Lower leg skin (tissue), 4 donors: ENCODE measurements at regions not wholly inside any gene's neighbourhood (a gene's known extent, or its start where the extent isn't known, plus 50 kb on each side); places are given as distances from the start of the nearest gene placed in this dataset.

Experiments used
- DNase-seq, 2 donors: peaks; one replicate each; pipeline ENCODE4 v3.0.0-alpha.2; 2019; ENCODE audit warnings: low spot score in 2 of 2
- H3K4me3 ChIP-seq: fragments of 200-600 bp; sonication (generic); 2 replicates; pipeline ENCODE4 v1.5.1; 2017; ENCODE audit warnings: mild to moderate bottlenecking, low read depth; ENCODE audit not compliant: poor library complexity, severe bottlenecking
- CTCF ChIP-seq, 3 donors: fragments of 450-650 bp; IDR thresholded peaks; one replicate each; pipeline ENCODE4 v1.5.1; 2016; ENCODE audit warnings: antibody characterized with exemption in 3 of 3, mild to moderate bottlenecking in 3 of 3, moderate library complexity in 2 of 3
- POLR2A ChIP-seq, 2 donors: fragments of 450-650 bp; IDR thresholded peaks; one replicate each; pipeline ENCODE4 v1.6.1; 2016 to 2017; ENCODE audit warnings: antibody characterized with exemption in 2 of 2, mild to moderate bottlenecking in 1 of 2, moderate library complexity in 1 of 2
- WGBS, 2 donors: methylation state at CpG; one replicate each; pipeline ENCODE4 v1.1.5; 2018; 5-methylcytosine and 5-hydroxymethylcytosine counted together
- intact Hi-C: fragments of 100-400 bp; cut with DNase I; formaldehyde crosslinking; loops from one replicate; pipeline ENCODE4 v1.15.0; 2023; ENCODE audit warnings: low total_unique reads

GRCh38 chr14:104253901-104254353 is 115.5 kb downstream of the KIF26A start:
- 81 to 83% methylated on average over 16 of the region's 16 CpGs for WGBS, 2 donors
- TF ChIP-seq CTCF (IDR thresholded peaks at IDR 0.05), result no peak
- no peak for TF ChIP-seq POLR2A (IDR thresholded peaks at IDR 0.05)
- no peak for DNase-seq
- intact Hi-C loops, result no loop called here
- H3K4me3 ChIP-seq, result no peak overlapping the region

GRCh38 chr14:104254735-104255400 is 116.5 kb downstream of the KIF26A start:
- no peak overlapping the region for H3K4me3 ChIP-seq
- no peak for DNase-seq

GRCh38 chr14:104256025-104256424 is 117.6 kb downstream of the KIF26A start:
- H3K4me3 ChIP-seq, result no peak overlapping the region
- no peak for TF ChIP-seq CTCF (IDR thresholded peaks at IDR 0.05)
- TF ChIP-seq POLR2A (IDR thresholded peaks at IDR 0.05), result no peak
- no peak for DNase-seq
- WGBS, 2 donors, result 94 to 100% methylated on average over 2 of the region's 2 CpGs
- intact Hi-C loops, result no loop called here

More at GRCh38 chr14:104254735-104255400, 116.5 kb downstream of the KIF26A start:
- WGBS, 2 donors, result 52 to 55% methylated on average over 13 of the region's 13 CpGs
- TF ChIP-seq POLR2A (IDR thresholded peaks at IDR 0.05) (no peak), CTCF (IDR thresholded peaks at IDR 0.05) (no peak)
- intact Hi-C loops, result no loop called here

GRCh38 chr14:104262515-104263514 is 124.4 kb downstream of the KIF26A start:
- TF ChIP-seq POLR2A (IDR thresholded peaks at IDR 0.05) (no peak), CTCF (IDR thresholded peaks at IDR 0.05) (no peak)
- 73 to 75% methylated on average over 14 to 15 of the region's 16 CpGs for WGBS, 2 donors
- H3K4me3 ChIP-seq, result no peak overlapping the region
- DNase-seq, result peak in 1 of 2 donors; percentile 81
- intact Hi-C loops, result no loop called here

GRCh38 chr14:104263675-104264358 is 125.4 kb downstream of the KIF26A start:
- H3K4me3 ChIP-seq, result no peak overlapping the region
- TF ChIP-seq POLR2A (IDR thresholded peaks at IDR 0.05) (no peak), CTCF (IDR thresholded peaks at IDR 0.05) (no peak)
- intact Hi-C loops, result no loop called here
- 85 to 87% methylated on average over 16 to 17 of the region's 17 CpGs for WGBS, 2 donors
- DNase-seq, result peak in 1 of 2 donors; percentile 69
